HG02610 (cell line): ENCODE measurements at regions not wholly inside any gene's neighbourhood (a gene's known extent, or its start where the extent isn't known, plus 50 kb on each side); places are given as distances from the start of the nearest gene placed in this dataset.
A peak's percentile ranks its signal among the peaks of the same experiment; 100 is the strongest.
"Not testable (repeated sequence)": the region's sequence is repeated elsewhere in the genome, so short reads cannot be mapped to it uniquely, and the experiment has no call there.

Experiments
- ATAC-seq: cut with Tn5 transposase; IDR thresholded peaks from one replicate; pipeline ENCODE4 v1.9.1; 2021; ENCODE audit warnings: mild to moderate bottlenecking, moderate library complexity; ENCODE audit not compliant: unreplicated experiment

DNA sequence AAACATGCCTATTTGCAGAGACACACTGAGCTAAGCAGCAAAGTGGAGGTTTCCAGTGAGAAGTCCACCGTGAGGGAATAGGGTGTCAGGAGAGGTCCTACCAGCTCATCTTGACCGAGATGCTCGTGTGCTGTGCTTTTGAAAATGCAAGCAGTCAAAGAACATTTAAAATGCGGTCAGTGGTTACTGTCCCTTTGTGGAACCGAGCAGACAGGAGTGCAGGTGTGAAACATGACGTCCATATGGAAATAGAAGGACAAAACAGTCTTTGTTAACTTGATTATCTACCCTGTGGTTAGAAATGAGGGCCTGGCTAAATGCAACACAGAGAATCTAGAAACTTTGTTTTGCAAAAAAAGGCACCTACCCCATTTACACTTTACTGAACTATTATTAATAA lies 473.3 kb downstream of the SPATA31A6 start:
- ATAC-seq: not testable (repeated sequence)

DNA sequence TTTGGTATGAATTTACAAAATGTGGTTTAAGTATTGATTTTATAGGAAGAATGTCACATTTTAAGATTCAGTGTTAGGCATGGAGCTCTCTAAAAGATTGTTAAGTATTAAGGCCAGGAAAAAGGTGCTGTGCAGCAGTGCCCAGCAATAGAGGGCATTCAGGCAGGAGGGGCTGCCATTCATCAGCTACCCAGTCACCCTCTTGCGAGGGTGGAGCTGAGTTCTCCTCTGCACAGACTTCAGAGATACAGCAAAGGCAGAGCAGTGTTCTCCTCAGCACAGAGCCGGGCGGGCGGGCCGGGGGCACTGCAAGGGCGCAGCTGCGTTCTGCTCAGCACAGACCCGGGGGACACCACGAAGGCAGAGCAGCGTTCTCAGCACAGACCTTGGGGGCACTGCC lies 474.0 kb downstream of the SPATA31A6 start:
- not testable (repeated sequence) for ATAC-seq

DNA sequence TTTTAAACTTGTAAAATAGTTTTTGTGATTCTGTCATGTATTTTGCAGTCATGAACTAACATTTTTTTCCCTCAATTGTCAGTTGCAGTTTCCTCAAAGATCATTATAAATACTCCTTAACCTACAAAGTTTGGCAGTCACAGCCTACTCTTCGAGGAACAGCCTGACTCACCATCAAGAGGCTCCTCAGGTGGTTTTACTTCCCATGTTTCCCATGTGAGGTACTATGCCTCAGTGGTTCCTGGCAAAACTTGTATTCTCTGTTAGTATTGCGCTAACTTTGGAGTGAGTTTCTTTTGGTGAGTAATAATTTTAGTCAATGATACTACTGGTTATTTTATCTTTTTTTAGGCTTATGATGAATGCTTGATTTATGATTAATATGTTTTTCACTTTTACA lies 513.7 kb downstream of the SPATA31A6 start:
- ATAC-seq: not testable (repeated sequence)

DNA sequence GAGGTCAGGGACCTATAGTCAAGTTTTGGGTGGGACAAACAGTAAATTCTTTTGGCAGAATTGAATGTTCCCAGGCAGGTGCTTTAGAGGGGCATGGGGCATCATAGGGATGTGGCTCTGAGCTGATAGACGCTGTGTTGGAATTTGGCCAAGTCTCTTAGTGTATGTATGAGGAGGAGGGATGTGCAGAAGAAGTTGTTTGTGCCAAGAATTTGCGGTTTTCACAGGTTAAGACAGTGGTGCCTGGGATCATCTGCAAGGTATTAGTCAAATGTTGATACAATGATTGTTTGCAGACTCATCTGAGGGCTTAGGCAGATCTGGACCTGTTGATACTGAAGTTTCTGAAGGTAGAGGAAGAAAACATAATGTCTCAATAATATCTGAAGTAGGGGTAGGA lies 519.4 kb downstream of the SPATA31A6 start:
- not testable (repeated sequence) for ATAC-seq

DNA sequence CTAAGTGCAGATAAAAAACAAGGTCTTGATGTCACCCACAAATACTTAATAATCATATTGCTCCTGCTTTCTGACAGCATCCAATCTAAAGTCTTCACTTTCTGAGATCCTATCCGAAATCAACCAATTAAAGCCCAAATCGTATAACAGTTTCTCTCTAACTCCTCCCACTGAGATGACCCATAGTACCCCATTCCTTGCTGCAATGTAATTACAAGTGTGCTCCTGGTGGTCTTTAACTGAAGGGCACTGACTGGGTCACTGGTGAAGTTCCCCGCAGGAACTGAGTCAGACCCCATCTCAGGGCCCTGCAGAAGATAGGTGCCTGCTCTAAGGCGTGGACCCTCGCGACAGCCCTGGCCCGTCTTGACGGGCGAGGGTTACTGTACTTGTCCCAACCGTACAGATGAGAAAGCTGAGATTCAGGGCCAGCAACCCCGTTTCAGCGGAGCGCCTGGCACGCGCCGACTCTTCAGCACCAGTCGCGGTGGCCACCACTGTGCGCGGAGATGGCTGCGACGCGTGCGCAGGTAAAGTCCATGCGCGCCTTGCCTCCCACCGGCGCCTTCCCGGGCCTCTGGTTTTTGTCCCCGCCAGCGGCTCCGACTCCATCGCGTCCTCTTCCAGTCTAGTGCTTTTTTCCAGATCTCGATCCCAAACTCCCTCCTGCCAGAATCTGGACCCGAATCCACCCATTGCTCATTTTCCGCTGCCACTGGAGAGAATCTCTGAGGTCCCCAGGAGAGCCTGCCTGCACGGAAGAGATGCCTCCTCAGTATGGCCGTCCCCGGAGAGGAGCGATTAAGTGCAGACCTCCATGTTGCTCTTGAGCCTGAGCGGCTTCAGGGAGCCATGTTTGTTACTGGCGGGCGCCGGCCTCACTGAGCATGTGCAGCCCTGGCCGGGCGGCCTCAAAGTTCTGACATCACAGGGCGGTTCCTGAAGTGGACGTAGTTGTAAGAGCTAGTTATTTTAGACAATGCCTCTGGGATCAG lies 541.7 kb downstream of the SPATA31A6 start:
- ATAC-seq: not testable (repeated sequence)

DNA sequence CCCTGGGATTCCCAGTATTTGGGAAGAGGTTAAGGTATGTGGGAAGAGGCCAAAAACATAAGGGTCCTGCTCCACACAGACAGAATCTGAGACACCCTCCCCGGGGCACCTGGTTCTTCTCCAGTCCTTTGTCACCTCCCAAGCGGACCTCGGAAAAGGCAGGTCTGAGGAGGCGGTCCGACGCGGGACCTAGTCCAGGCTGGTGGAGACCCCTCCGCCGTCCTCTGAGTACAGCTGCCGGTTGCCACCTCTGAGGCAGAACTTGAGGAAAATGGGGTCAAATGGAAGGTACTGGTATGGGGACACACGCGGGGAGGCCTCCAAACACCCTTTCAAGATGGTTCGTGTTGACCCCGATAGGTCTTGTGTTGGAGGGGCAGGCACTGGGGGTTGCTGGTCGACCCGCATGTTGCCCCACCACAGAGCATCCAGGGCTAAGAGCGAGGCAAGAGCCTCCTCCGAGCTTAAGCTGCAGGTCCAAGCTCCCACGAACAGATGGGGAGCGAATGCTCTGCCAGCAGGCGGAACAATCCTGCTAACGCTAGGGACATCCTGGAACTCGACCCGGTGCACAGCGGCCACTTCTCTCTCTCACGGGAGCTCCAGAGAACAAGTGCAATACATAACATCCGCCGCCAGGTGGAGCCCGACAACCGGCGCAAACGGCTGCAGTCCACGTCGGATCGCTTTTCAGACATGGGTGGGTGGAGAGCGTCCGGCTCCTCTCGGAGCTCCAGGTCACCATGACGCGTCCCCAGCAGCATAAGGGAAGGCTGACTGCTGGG lies 559.8 kb downstream of the SPATA31A6 start:
- peak; percentile 49 for ATAC-seq

DNA sequence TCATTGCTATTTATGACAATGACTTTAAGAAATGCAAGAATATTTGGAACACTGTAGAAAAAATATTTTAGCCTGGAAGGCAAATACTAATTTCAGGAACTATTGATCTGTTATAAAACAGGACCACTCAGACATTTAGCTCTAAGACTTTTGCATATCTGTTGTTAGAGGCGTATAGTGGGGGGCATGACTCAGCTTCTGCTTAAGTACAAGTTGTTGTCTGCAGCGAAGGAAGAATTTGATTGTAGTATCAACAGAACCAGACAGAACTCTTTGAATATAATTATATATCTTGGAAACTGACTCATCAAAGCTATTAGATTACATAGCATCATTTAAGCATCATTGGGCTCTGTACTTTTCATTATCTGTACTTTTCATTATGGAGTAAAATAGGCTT lies 573.8 kb downstream of the SPATA31A6 start:
- ATAC-seq: not testable (repeated sequence)

DNA sequence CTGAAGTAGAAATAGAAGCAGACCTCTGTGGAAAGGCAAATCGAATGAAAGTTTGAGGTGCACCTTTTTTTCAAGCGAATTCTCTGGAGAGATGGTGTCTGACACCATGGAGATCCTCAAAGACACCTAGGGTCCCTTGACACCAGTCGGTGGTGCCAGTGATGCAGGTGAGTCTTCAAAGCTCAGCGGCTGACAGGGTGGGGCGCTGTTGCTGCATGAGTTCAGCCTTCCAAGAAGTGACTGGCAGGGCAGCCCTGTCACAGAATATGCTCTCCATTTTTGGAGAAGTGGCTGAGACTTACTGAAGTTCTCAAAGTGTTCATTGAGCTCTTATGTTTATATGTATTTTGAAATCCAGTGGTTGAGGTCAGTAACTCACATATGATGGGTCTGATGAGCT lies 575.9 kb downstream of the SPATA31A6 start:
- ATAC-seq: not testable (repeated sequence)

DNA sequence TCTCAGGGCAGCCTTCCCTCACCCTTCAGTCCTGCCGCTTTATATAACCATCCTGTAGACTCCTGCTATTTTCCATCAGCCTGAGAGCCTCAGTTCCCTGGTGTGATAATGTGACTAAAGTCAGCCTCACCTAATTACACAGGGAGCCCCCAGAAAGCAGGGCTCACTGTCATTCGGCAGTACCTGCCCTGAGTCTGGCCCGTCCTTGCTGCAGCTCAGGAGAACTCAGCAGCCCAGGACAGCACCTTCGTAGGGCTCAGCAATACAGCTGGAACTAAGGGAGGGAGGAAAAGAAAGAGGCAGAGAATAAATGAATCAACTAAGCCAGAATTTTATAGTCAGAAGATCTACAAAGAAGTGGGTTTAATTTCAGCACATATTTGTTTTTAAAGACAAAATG lies 598.7 kb downstream of the SPATA31A6 start:
- not testable (repeated sequence) for ATAC-seq

DNA sequence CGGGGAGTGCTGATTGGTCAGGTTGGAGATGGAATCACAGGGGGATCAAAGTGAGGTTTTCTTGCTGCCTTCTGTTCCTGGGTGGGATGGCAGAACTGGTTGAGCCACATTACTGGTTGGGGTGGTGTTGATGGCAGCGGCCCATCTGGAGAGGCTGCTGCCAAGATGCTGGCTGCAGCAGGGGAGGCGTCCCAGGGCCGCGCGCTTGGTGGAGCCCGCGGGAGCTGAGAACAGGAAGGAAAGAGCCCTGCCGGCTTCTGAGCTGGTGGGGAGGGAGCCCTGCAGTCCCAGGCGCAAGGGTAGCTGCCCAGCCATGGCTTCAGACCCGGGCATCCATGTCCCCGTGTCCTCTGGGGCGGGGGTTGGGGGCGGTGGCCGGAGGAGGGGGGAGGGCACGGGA lies 609.3 kb downstream of the SPATA31A6 start:
- ATAC-seq: not testable (repeated sequence)

DNA sequence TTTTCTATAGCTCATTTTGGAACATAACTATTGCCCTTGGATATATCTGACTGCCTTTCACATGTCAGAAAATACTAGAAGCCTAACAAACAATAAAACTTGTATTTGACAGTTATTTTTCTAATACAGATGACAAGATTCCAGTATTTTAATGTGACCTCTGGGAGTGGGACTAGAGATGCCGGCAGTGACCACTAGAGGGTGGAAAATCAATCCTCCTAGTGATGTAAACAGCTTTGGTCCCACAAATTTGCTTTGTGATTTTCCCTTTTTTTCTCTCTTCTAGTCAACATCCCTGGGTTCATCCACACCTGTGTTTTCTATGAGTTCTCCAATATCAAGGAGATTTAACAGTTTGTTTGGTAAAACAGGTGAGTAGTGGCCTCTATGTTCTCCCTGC lies 615.1 kb downstream of the SPATA31A6 start:
- peak; percentile 64 for ATAC-seq

DNA sequence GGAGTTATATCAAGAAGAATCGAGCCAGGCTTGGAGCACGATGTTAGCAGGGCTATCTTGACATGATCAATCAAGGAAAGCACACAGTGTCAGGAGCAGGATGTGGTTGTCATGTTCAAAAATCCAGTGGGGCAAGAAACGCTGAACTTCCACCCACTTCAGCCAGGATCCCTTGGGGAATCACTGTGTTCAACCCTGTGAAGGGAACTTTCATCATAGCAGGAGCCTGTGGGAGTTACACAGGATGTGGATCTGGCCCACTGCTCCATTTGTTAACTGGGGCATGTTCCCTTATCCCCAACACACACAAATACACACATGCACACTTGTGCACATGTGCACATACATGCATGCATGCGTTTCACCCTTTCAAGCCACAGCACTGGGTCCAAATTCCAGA lies 619.3 kb downstream of the SPATA31A6 start:
- ATAC-seq: not testable (repeated sequence)

DNA sequence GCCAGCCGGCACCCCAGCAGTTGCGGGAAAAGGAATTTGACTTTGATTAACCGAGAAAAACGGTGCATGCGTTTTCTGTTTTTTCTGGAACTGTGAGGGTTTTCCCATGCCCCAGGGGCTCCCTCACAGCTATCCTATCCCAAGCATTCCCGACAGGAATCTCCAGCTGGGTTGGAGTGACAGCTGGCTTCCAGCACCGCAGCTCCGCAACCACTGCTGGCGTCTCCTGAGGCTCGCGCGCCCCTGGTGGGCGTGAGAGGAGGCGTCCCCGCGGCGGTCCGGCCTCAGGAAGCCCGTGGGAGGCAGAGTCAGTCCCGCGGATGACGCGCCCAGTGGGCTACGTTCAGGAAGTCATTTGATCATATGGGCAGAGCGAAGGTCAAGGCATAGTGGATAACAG lies 623.2 kb downstream of the SPATA31A6 start:
- ATAC-seq: not testable (repeated sequence)

DNA sequence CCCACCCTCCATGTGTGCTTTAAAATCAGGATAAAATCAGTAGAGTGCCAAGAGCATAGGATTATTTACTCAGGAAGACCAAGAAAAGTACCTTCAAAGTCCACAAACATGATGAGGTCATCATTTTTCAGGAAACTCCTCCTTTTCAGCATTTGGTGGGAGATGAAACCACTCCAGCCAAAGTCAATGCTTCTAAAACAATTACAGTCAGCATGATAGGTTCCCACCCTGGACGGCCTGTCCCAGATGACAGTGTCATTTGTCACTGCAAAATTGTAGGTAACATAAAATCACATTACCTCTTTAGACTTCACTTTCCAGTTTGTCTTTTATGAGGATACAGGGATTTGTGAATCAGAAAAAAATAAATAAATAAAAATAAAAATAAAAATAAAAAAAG lies 638.0 kb downstream of the SPATA31A6 start:
- ATAC-seq: not testable (repeated sequence)

DNA sequence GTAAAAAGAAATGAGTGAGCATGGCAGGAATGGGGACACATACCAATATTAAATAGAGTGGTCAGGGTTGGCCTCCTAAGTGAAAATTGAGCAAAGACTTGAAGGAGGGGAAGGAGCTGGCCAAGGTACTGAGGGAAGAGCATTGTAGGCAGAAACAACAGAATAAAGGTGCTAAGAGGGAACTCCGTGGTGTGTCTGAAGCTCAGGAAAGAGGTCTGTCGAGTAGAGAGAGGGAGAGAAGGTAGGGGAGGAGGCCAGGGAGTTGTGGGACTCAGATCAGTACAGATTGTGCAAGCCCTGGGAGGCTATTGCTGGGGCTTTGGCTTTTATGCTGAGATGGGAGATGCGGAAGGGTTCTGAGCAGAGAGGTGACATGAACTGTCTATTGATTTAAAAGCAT lies 664.7 kb downstream of the SPATA31A6 start:
- not testable (repeated sequence) for ATAC-seq

DNA sequence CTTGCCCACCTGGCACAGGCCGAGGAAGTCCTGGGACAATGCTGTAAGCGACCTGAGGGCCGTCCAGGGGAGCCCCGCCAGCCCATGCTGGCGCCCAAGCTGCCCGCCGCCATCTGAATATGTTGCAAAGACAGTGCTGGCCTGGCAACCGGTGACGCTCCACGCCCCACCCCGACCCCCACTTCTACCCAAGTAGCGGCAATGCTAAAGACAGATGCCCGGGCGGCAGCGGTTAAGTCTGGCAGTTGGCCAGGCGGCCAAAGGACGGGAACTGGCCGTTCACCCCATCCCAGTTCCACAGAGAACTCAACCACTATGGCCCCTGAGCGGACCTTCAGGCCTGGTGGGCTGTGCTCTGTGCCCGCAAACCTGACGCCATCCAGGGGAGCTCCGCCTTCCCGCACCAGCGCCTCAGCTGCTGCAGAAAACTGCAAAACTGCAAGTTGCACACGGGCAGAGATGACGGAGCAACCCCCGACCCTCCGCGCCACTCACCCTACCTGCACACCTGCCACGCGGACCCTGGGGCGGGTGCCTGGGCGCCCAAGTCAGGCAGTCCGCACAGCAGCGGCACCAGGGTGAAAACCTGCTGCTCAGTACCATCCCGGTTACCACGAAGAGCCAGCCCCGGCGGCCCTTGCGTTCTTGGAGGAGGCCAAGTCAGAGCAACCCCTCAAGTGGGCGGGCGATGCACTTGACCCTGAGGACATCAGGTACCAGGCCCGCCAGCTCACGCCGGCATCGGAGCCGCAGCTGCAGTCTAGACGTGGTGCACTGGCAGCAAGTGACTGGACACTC lies 667.6 kb downstream of the SPATA31A6 start:
- not testable (repeated sequence) for ATAC-seq

DNA sequence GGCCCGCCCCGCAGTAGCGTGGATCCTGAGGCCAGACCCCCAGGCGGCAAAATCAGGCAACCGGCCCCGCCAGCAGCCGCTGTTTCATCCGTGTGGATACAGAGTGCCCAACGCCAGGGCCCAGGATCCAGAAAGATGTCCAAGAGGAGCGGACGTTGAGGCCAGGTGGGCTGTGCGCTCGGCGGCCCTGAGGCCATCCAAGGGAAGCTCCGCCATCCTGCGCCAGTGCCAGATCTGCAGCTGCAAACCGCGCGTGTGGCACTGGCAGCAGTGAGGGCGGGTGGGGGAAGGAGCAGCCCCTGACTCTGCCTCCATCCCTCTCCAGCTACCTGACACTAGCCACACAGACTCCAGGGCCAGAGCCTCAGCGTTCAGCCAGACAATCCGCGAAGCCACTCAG lies 668.2 kb downstream of the SPATA31A6 start:
- not testable (repeated sequence) for ATAC-seq

DNA sequence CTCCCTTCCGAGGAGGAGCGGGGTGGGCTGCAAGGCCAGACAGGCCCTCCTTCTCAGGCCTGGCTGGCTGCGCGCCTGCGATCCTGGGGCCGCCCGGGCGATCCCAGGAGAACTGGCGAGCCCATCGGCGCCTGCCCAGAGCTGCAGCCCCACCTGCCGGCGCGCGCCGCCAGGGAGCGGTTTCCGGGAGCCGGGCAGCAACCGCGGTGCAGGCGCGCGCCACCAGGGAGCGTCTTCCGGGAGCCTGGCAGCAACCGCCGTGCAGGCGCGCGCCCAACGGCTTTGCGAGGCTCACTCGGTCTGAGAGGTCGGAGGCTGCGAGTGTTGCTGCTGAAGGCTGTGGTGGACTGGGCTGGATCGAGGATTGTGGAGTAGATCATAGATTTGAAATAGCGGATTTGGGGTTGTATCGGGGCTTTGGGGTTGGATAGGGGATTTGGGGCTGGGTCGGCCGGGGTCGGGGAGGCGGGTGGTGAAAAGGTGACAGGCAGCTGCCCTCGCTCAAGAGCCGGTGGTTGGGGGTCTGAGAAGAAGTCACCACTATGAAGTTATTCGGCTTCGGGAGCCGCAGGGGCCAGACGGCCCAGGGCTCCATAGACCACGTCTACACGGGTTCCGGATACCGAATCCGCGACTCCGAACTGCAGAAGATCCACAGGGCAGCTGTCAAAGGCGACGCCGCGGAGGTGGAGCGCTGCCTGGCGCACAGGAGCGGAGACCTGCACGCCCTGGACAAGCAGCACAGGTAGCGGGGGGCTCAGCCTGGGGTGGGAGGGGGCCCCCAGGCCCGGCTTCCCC lies 668.9 kb downstream of the SPATA31A6 start:
- ATAC-seq: peak; percentile 68

DNA sequence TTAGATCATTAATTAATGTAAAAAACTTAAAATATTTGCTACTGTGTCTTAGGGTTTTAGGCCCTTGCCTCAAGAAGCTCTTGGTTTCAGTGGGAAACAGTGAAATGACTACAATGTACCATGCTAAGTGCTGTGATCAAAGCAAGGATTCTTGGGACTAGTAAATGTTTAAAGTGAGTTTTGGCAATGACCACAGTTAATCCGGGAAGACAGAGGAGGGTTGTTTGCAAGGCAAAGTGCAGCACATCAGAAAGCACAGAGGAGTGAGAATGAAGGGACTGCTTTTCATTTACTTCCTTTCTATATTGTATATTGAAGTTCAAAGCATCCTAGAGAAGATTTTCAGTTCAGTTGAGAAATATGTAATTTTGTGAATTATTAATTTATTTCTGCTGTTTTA lies 676.7 kb downstream of the SPATA31A6 start:
- ATAC-seq: not testable (repeated sequence)

DNA sequence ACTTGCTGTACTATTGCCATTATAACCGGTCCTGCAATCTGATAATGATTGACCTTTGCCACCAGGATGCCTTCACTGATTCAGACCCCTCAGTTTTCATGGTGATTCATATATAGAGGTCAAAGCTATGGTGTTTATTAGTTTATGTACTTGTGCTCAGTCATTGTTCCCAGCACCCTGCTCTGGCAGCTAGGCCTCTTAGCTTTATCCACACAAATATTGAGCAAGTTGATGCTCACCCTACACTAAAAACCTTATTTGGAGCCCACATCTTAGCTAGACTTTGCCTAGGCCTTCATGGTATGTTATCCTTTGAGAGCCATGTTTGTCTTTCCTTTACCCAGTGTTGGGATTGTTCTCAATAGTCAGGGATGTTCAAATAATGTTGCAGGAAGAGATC lies 679.0 kb downstream of the SPATA31A6 start:
- not testable (repeated sequence) for ATAC-seq
